ENCODE measurements at regions not wholly inside any gene's neighbourhood (a gene's known extent, or its start where the extent isn't known, plus 50 kb on each side); places are given as distances from the start of the nearest gene placed in this dataset.

- Histone ChIP-seq H3K9me2 (ENCODE audit: insufficient read depth) (no peaks in the 10 kb centered on the region; the same call in 1 of the 2 replicates), H3K27me3 (ENCODE audit: insufficient read depth) (no peaks in the 10 kb centered on the region), H3F3A (replicated peaks; ENCODE audit: low read depth) (no peaks in the 10 kb centered on the region), H4K20me1 (replicated peaks; ENCODE audit: insufficient read depth) (no peaks in the 10 kb centered on the region), H3K4me2 (no peak overlapping the region), H3K36me3 (ENCODE audit: insufficient read depth) (no peaks in the 10 kb centered on the region), H3K27ac (ENCODE audit: low read depth) (no peak overlapping the region), H3K4me3 (no peak overlapping the region), H2AFZ (no peak overlapping the region), H3K4me1 (ENCODE audit: insufficient read depth) (peaks cover 13% of the 10 kb centered on the region), H3K79me2 (replicated peaks; ENCODE audit: insufficient read depth) (no peaks in the 10 kb centered on the region)
- Mint-ChIP-seq H3K9me3 (peaks cover 4% of the 10 kb centered on the region; the same call in 2 of the 3 replicates), H3K27ac (no peak overlapping the region), H3K4me1 (peaks cover 12% of the 10 kb centered on the region), H3K4me3 (no peak overlapping the region), H3K27me3 (ENCODE audit: insufficient read depth, low read depth, poor library complexity) (no peaks in the 10 kb centered on the region), H3K36me3 (ENCODE audit: low read depth) (peaks cover 5% of the 10 kb centered on the region; the same call in 1 of the 3 replicates)
- DNase-seq (ENCODE audit: low spot score) = no peak
- ATAC-seq = no peak
- no peak for TF ChIP-seq NANOG (IDR thresholded peaks at IDR 0.05; ENCODE audit: borderline replicate concordance)
- no peak for TF ChIP-seq ZNF114 (CRISPR knock-in tag; IDR thresholded peaks at IDR 0.05)
- no peak for TF ChIP-seq STAT1 (IDR thresholded peaks at IDR 0.05; ENCODE audit: unreplicated experiment)
- TF ChIP-seq REST (IDR thresholded peaks at IDR 0.05; ENCODE audit: unreplicated experiment) = no peak
- TF ChIP-seq ETS1 (IDR thresholded peaks at IDR 0.05) = no peak
- TF ChIP-seq ZNF331 (CRISPR knock-in tag; IDR thresholded peaks at IDR 0.05; ENCODE audit: low read depth) = no peak
- TF ChIP-seq JUNB (IDR thresholded peaks at IDR 0.05; ENCODE audit: unreplicated experiment) = no peak
- TF ChIP-seq POLR2AphosphoS5 (IDR thresholded peaks at IDR 0.05; ENCODE audit: low read depth) = no peak
- TF ChIP-seq EZH2phosphoT487 (IDR thresholded peaks at IDR 0.05; ENCODE audit: unreplicated experiment) = no peak
- TF ChIP-seq CREB1 (CRISPR knock-in tag; IDR thresholded peaks at IDR 0.05; ENCODE audit: low read depth) = no peak
- TF ChIP-seq ZNF462 (CRISPR knock-in tag; IDR thresholded peaks at IDR 0.05) = no peak
- TF ChIP-seq EZH2 (IDR thresholded peaks at IDR 0.05; ENCODE audit: low read depth, unreplicated experiment) = no peak
- TF ChIP-seq CTCF (conservative IDR thresholded peaks at IDR 0.05; ENCODE audit: low read depth in 2 of 2) = no peak
Measured at GRCh38 chr9:119071636-119072035, 297.6 kb downstream of the BRINP1 start.

All from GM23338 (cell line).